HG02798 (cell line): ENCODE measurements at regions not wholly inside any gene's neighbourhood (a gene's known extent, or its start where the extent isn't known, plus 50 kb on each side); places are given as distances from the start of the nearest gene placed in this dataset.
A peak's percentile ranks its signal among the peaks of the same experiment; 100 is the strongest.
"Not testable (repeated sequence)": the region's sequence is repeated elsewhere in the genome, so short reads cannot be mapped to it uniquely, and the experiment has no call there.

ENCODE experiments used
- ATAC-seq: cut with Tn5 transposase; IDR thresholded peaks from one replicate; pipeline ENCODE4 v1.9.1; 2021; ENCODE audit warnings: mild to moderate bottlenecking; ENCODE audit not compliant: unreplicated experiment, poor library complexity

DNA sequence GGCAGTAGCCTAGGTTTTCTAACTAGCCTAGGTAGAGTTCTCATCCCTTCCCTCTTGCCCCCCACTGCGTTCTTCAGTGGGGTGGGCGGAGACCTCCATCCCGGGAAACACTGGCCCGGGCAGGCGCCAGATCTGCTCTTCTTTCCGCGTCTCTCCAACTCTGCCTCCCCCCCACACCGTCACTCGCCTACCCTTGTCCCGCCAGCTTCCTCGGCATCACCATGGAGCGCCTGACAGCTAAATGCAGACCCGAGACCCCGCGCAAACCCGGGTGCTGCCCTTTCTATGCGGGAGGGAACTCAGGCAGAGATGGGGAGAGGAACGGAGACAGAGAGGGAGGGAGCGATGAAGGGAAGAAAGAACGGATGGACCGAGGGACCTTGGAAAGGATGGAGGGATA lies 1494.8 kb upstream of the DEFB115 start:
- no peak for ATAC-seq

DNA sequence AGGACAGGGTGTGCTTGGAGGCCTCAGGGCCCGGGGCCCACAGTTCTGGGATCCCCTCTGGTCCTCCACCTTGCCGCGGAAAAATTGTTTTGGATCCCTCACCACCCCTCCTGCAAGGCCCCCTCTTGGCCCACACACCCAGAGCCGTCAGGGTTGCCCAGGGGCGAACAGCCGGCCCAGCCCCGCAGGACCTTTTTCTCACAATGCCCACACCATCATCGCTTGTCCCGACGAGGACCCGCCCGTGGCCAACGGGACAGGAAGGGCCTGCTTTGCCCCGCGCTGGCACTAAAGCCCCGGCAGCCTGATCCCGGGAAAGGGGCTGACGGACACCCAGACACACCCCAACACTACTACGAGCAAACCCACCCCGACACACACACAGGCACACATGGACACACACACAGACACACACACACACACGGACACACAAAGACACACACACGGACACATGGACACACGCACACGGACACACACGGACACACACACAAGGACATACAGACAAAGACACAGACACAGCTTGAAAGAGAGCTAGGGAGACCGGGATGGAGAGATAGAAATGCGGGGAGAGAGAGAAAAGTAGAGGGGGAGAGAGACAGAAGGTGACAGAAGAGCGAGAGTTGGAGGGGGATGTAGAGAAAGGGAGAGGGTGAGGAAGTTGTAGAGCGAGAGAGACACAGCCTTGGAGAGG lies 1493.5 kb upstream of the DEFB115 start:
- no peak for ATAC-seq

DNA sequence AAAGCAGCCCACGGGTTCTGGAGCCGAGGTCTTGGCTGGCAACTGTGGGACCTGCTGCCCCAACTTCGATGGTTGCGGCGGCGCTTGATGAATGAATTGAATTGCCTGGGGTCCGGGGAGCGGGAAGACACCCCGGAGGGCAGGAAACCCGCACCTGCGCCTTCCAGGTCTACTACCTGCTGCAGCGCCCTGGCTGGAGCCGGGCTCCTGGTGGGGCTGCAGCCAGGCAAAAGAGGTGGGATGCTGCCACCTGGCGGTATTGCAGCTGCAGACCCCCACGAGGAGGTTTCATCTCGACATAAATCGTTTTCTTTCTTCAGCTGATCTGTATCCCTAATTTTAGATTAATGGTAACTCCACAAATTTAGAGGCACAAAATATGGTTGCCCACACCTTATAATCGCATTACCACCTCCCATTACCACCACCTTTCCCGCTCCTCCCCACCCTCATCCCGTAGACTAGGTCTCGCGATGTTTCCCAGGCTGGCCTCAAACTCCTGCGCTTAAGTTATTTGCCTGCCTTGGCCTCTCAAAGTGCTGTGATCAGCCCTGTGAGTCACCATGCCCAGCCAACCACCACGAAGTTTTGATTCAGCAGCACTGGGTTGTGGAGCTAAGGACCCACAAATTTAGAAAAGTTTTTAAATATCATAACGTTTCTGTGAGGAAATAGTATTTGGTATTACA lies 1492.4 kb upstream of the DEFB115 start:
- not testable (repeated sequence) for ATAC-seq

DNA sequence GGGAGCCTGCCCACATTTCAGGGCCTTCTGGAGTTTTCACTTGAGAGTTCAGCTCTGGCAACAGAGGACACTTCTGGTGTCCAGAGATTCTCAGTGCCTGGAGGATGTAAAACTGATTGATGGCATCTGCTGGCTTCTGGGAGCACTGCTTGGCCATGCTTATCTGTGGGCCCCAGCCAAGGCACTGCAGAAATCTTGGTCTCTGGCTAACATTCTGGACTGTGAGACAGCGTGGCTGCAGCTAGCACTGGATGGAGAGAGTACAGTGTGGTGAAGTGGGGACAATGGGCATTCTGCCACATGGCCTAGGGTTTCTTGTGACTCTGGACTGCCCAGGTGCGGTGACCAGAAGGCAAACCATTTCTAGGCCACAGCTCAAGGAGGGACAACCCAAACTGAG lies 1479.4 kb upstream of the DEFB115 start:
- not testable (repeated sequence) for ATAC-seq

DNA sequence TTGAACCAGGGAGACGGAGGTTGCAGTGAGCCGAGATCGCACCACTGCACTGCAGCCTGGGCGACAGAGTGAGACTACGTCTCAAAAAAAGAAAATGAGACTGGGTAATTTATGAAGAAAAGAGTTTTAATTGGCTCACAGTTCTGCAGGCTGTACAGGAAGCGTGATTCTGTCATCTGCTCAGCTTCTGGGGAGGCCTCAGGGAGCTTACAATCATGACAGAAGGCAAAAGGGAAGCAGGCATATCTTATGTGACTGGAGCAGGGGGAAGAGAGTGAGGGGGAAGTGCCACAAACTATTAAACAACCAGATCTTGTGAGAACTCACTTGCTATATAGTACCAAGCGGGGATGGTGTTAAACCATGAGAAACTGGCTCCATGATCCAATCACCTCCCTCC lies 1476.2 kb upstream of the DEFB115 start:
- not testable (repeated sequence) for ATAC-seq

GRCh38 chr20:29781891-29782290 lies 1475.6 kb upstream of the DEFB115 start:
- ATAC-seq = not testable (repeated sequence)

GRCh38 chr20:29787456-29787855 lies 1470.0 kb upstream of the DEFB115 start:
- not testable (repeated sequence) for ATAC-seq

GRCh38 chr20:29790510-29790909 lies 1467.0 kb upstream of the DEFB115 start:
- no peak for ATAC-seq

DNA sequence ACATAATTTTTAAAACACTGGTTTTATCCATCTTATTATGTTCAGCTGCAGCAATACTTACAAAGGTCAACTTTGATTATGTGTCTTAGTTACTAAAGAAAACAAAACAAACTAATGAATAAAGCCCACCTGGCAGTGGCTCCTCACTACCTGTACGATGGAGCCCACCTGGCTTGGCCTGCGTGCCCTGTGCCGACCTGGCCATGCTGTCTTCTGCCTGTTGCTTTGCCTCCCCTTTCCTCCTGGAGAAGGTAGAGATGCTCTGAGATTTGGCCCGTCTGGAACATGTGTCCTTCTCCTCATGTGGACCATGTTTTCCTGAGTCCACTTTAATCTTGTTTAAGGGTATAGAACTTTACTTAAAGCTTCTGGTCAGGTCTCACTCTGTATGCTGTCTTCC lies 1426.0 kb upstream of the DEFB115 start:
- ATAC-seq = not testable (repeated sequence)

DNA sequence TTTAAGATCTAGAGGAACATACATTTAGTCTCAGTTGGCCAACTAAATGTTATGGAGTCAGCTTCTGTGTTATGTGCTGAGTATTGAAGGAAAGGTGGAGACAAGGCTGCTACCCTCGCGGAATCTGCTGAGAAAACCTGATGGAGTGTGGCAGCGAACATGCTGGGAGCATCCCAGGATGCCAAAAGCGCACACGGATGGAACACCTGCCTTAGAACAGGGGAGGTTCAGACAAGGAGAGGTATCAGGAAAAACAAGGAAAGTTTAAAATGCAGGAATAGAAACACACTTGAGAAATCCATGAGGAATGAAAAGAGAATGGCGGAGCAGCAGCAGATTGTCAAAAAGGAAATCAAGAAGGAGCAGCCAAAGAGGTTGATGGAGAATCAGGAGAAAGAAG lies 1389.5 kb upstream of the DEFB115 start:
- ATAC-seq = not testable (repeated sequence)

GRCh38 chr20:29868688-29869087 lies 1388.8 kb upstream of the DEFB115 start:
- not testable (repeated sequence) for ATAC-seq

DNA sequence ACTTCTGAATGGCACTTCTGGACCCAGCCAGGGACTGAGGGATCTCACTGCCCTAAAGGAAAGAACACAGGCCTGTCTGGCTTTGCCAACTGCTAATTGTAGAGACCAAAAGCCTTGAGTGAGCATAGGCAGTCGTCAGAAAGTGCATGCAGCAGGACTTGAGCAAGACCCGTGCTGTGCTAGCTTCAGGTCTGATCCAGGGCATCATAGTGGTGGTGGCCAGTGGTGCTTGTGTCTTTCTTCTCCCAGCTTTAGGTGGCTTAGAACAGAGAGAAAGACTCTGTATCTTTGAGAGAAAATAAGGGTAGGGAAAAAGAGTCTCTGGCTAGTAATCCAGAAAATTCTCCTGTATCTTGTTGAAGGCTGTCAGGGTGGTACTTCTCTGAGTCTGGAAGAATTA lies 1385.6 kb upstream of the DEFB115 start:
- not testable (repeated sequence) for ATAC-seq

- ATAC-seq = no peak
These were observed 1383.5 kb upstream of the DEFB115 start for GRCh38 chr20:29873946-29874345.

DNA sequence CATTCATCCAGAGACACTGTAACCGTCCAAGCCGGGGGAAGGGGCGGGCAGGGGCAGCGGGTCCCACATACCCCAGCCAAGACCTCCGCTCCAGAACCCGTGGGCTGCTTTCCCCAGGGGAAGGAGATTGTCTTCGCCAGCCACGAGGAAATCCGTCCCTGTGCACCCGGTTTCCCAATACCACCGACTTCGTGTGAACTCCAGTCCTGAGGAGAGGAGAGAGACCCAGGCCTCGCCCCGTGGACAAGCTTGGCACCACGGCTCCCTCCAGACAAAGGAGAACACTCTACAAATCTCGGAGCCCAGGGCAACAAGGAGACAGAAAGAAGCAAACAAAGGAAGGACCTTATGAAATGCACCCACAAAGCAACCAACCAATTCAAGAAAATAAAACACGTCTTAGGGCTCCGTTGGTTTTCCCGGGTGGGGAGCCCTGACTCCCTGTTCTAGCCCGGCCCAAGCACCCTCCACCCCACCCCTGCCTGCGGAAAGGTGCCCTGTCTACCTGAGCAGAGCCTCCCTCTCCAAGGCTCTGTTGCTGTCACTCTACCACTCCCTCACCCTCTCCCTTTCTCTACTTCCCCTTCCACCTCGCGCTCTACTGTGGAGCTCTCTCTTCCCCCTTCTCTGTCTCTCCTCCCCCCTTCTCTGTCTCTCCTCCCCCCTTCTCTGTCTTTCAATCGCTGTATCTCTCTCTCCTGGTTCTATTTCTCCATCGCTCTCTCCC lies 1382.8 kb upstream of the DEFB115 start:
- ATAC-seq = no peak

DNA sequence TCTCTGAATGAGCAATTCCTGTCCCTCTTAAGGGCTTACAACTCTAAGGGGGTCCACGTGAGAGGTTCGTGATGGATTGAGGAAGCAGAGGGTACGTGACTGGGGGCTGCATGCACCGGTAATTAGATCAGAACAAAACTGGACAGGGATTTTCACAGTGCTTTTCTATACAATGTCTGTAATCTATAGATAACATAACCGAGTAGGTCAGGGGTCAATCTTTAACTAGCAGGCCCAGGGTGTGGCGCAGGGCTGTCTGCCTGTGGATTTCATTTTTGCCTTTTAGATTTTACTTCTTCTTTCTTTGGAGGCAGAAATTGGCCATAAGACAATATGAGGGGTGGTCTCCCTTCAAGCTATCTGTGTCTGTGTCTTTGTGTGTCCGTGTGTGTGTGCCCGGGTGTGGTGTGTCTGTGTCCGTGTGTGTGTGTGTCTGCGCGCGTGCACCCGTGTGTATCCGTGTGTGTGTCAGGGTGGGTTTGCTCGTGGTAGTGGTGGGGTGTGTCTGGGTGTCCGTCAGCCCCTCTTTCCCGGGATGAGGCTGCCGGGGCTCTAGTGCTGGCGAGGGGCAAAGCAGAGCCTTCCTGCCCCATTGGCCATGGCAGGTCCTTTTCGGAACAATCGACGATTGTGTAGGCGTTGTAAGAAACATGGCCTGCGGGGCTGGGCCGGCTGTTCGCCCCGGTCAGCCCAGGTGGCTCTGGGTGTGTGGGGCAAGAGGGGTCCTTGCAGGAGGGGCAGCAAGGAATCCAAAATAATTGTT lies 1382.0 kb upstream of the DEFB115 start:
- not testable (repeated sequence) for ATAC-seq

- not testable (repeated sequence) for ATAC-seq
These were observed 1381.2 kb upstream of the DEFB115 start for GRCh38 chr20:29876084-29876910.

DNA sequence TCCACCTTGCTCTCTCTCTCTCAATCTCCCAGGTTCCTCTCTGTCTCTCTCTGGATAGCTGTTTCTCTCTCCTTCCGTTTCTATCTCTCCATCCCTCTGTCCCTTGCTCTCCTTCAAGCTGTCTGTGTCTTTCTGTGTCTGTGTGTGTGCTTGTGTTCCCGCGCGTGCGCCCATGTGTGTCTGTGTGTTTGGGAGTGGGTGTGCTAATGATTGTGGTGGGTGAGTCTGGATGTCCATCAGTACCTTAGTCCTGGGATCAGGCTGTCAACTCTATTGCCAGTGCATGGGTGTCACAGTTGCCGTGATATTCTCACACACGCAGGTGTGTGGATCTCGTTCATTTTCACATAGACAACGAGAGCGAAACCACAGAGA lies 1380.6 kb upstream of the DEFB115 start:
- no peak for ATAC-seq

DNA sequence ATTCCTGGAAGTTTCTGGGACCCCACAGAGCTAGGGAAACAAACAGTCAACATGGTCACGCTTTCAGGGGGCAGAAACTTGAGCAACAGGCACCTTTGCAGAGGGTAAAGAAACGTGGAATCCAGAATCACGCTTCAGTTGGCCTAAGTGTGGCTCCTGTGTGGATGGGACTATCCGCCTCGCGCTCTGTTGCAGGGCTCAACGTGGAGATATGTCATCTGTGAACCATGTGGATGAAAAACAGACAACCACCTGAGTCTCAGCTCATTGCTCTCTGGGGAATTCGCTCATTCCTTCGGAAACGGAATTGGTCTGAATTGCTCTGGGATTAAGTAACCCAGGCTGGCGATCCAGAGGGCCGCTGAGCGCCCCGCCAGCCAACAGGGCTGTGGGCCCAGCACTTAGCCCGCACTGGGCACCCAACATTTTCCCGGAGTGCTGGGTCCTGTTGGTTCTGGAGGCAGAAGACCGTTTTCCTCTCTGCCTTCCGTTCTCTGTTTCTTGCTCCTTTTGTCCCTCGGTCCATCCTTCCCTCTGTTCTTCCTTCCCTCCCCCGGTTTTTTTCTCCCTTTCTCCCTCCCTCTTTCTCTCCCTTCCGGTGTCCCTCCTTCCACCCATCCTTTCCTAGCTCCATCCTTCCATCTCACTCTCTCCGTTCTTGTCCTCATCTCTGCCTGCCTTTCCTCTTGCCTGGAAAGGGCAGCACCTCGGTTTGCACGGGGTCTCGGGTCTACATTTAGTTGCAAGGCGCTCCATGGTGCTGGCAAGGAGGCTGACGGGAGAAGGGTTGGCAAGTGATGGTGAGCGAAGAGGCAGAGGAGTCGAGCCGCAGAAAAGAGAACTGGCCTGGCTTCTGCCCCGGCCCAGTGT lies 1379.8 kb upstream of the DEFB115 start:
- ATAC-seq = not testable (repeated sequence)

DNA sequence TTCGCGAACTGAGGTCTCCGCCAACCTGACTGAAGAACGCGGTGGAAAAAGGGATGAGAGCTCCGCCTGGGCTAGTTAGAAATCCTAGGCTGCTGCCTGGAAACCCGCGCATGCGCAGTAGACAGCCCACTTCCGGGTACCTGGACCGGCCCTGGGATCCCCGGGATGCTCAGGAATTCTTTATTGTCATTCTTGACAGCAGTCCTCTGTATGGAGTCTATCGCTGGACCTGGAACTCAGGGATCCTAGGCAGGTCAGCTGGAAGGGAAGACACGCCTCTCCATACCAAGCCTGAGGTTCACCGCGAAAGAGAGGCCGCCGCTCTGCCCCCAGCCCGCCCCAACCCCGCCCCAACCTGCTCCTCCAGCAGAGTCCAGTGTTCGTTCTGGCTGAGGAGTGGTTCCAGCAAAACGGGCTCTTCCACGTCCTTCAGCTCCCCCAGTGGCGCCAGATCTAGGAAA lies 1379.2 kb upstream of the DEFB115 start:
- ATAC-seq = peak; percentile 51
